ENCODE measurements at regions not wholly inside any gene's neighbourhood (a gene's known extent, or its start where the extent isn't known, plus 50 kb on each side); places are given as distances from the start of the nearest gene placed in this dataset.
A peak's percentile ranks its signal among the peaks of the same experiment; 100 is the strongest.

- no peak for DNase-seq (ENCODE audit: low spot score in 2 of 2)
- no peaks in the 10 kb centered on the region for H3K4me1 ChIP-seq
- H3K9me3 ChIP-seq, result no peaks in the 10 kb centered on the region
- no peaks in the 10 kb centered on the region for H3K27me3 ChIP-seq
- no peak for TF ChIP-seq CTCF (IDR thresholded peaks at IDR 0.05)
- no peak for TF ChIP-seq POLR2AphosphoS5 (IDR thresholded peaks at IDR 0.05)
- no peak for TF ChIP-seq POLR2A (IDR thresholded peaks at IDR 0.05)
- H3K27ac ChIP-seq, result no peak overlapping the region
- intact Hi-C loops (cut with DNase I; ENCODE audit: low total_unique reads), result no loop called here
- no peaks in the 10 kb centered on the region for H3K36me3 ChIP-seq
- no peak overlapping the region for H3K4me3 ChIP-seq
Measured at GRCh38 chr7:94261067-94261466, 133.6 kb upstream of the COL1A2 start.

- DNase-seq (ENCODE audit: low spot score in 2 of 2), result no peak
- Histone ChIP-seq H3K4me1 (no peaks in the 10 kb centered on the region), H3K4me3 (no peak overlapping the region), H3K36me3 (no peaks in the 10 kb centered on the region), H3K27me3 (no peaks in the 10 kb centered on the region), H3K9me3 (no peaks in the 10 kb centered on the region), H3K27ac (no peak overlapping the region)
- TF ChIP-seq POLR2AphosphoS5 (IDR thresholded peaks at IDR 0.05) (no peak), CTCF (IDR thresholded peaks at IDR 0.05) (no peak), POLR2A (IDR thresholded peaks at IDR 0.05) (no peak)
- intact Hi-C loops (cut with DNase I; ENCODE audit: low total_unique reads), result no loop called here
Measured at GRCh38 chr7:94264756-94265155, 129.9 kb upstream of the COL1A2 start.

GRCh38 chr7:94265456-94265855 lies 129.2 kb upstream of the COL1A2 start:
- no peaks in the 10 kb centered on the region for H3K36me3 ChIP-seq
- no peak overlapping the region for H3K4me3 ChIP-seq
- TF ChIP-seq CTCF (IDR thresholded peaks at IDR 0.05), result no peak
- TF ChIP-seq POLR2AphosphoS5 (IDR thresholded peaks at IDR 0.05), result no peak
- TF ChIP-seq POLR2A (IDR thresholded peaks at IDR 0.05), result no peak
- no peak for DNase-seq (ENCODE audit: low spot score in 2 of 2)
- no peaks in the 10 kb centered on the region for H3K9me3 ChIP-seq
- no peaks in the 10 kb centered on the region for H3K27me3 ChIP-seq
- no peaks in the 10 kb centered on the region for H3K4me1 ChIP-seq
- no peak overlapping the region for H3K27ac ChIP-seq
- intact Hi-C loops (cut with DNase I; ENCODE audit: low total_unique reads), result no loop called here

GRCh38 chr7:94266238-94266644 lies 128.5 kb upstream of the COL1A2 start:
- H3K4me3 ChIP-seq, result no peak overlapping the region
- intact Hi-C loops (cut with DNase I; ENCODE audit: low total_unique reads), result no loop called here
- no peaks in the 10 kb centered on the region for H3K4me1 ChIP-seq
- TF ChIP-seq CTCF (IDR thresholded peaks at IDR 0.05) (no peak), POLR2AphosphoS5 (IDR thresholded peaks at IDR 0.05) (peak in 1 of 3 donors; percentile 40), POLR2A (IDR thresholded peaks at IDR 0.05) (no peak)
- no peaks in the 10 kb centered on the region for H3K36me3 ChIP-seq
- peak overlapping the region in 1 of 2 donors; percentile 45 for H3K27ac ChIP-seq
- H3K9me3 ChIP-seq, result no peaks in the 10 kb centered on the region
- DNase-seq (ENCODE audit: low spot score in 2 of 2), result no peak
- H3K27me3 ChIP-seq, result no peaks in the 10 kb centered on the region

- TF ChIP-seq CTCF (IDR thresholded peaks at IDR 0.05), result no peak
- TF ChIP-seq POLR2A (IDR thresholded peaks at IDR 0.05), result no peak
- no peak for TF ChIP-seq POLR2AphosphoS5 (IDR thresholded peaks at IDR 0.05)
- intact Hi-C loops (cut with DNase I; ENCODE audit: low total_unique reads), result no loop called here
- H3K9me3 ChIP-seq, result no peaks in the 10 kb centered on the region
- H3K4me3 ChIP-seq, result no peak overlapping the region
- H3K4me1 ChIP-seq, result no peaks in the 10 kb centered on the region
- H3K27me3 ChIP-seq, result no peaks in the 10 kb centered on the region
- H3K27ac ChIP-seq, result no peak overlapping the region
- H3K36me3 ChIP-seq, result no peaks in the 10 kb centered on the region
- DNase-seq (ENCODE audit: low spot score in 2 of 2), result no peak
Measured at GRCh38 chr7:94270772-94271171, 123.9 kb upstream of the COL1A2 start.

All from breast epithelium (tissue), 4 donors.